ENCODE measurements at regions not wholly inside any gene's neighbourhood (a gene's known extent, or its start where the extent isn't known, plus 50 kb on each side); places are given as distances from the start of the nearest gene placed in this dataset.

GRCh38 chr13:44810061-44810840, 179.0 kb downstream of the NUFIP1 start:
- Histone ChIP-seq H3K27me3 (ENCODE audit: control insufficient read depth, insufficient read depth, low read length) (no peaks in the 10 kb centered on the region), H3K9me3 (ENCODE audit: control insufficient read depth, insufficient read depth, low read depth, low read length) (no peaks in the 10 kb centered on the region), H3K27ac (ENCODE audit: low read length) (no peak overlapping the region), H3K4me3 (ENCODE audit: low read depth in 2 of 2, low read length in 2 of 2) (no peak overlapping the region), H3K36me3 (ENCODE audit: control insufficient read depth, insufficient read depth, low read length) (no peaks in the 10 kb centered on the region), H3K4me1 (ENCODE audit: control insufficient read depth, insufficient read depth, low read length) (no peaks in the 10 kb centered on the region)
- CTCF ChIA-PET = no interaction called here
- in situ Hi-C loops (cut with HindIII; ENCODE audit: low pct_unique_long_range_greater_than_20kb, low sequenced_read_pairs) (no loop called here), intact Hi-C loops (cut with micrococcal nuclease; ENCODE audit: unreplicated experiment) (no loop called here)
- ATAC-seq (no peak), DNase-seq (ENCODE audit: low read depth, low spot score) (no peak)
- POLR2A ChIA-PET = no interaction called here
- TF ChIP-seq CTCF (IDR thresholded peaks at IDR 0.05) (no peak), SIN3A (IDR thresholded peaks at IDR 0.05; ENCODE audit: borderline replicate concordance, insufficient read depth, low read depth, low read length) (no peak), POLR2AphosphoS5 (IDR thresholded peaks at IDR 0.05; ENCODE audit: low read depth, low read length) (no peak), REST (IDR thresholded peaks at IDR 0.05; ENCODE audit: insufficient read depth in 1 of 2, low read depth in 2 of 2, low read length in 1 of 2) (no peak), TCF7L2 (IDR thresholded peaks at IDR 0.05; ENCODE audit: low read depth, low read length) (no peak)
- no TSS peak for BruUV-seq (replicated peaks)

- DNase-seq (ENCODE audit: low read depth, low spot score) = no peak
- no peak for ATAC-seq
- no peak for TF ChIP-seq POLR2AphosphoS5 (IDR thresholded peaks at IDR 0.05; ENCODE audit: low read depth, low read length)
- no peak for TF ChIP-seq SIN3A (IDR thresholded peaks at IDR 0.05; ENCODE audit: borderline replicate concordance, insufficient read depth, low read depth, low read length)
- TF ChIP-seq TCF7L2 (IDR thresholded peaks at IDR 0.05; ENCODE audit: low read depth, low read length) = no peak
- TF ChIP-seq CTCF (IDR thresholded peaks at IDR 0.05) = no peak
- TF ChIP-seq REST (IDR thresholded peaks at IDR 0.05; ENCODE audit: insufficient read depth in 1 of 2, low read depth in 2 of 2, low read length in 1 of 2) = no peak
- no peak overlapping the region for H3K4me3 ChIP-seq (ENCODE audit: low read depth in 2 of 2, low read length in 2 of 2)
- POLR2A ChIA-PET = no interaction called here
- in situ Hi-C loops (cut with HindIII; ENCODE audit: low pct_unique_long_range_greater_than_20kb, low sequenced_read_pairs) (no loop called here), intact Hi-C loops (cut with micrococcal nuclease; ENCODE audit: unreplicated experiment) (no loop called here)
- H3K4me1 ChIP-seq (ENCODE audit: control insufficient read depth, insufficient read depth, low read length) = no peaks in the 10 kb centered on the region
- BruUV-seq (replicated peaks) = no TSS peak
- H3K36me3 ChIP-seq (ENCODE audit: control insufficient read depth, insufficient read depth, low read length) = no peaks in the 10 kb centered on the region
- no peaks in the 10 kb centered on the region for H3K27me3 ChIP-seq (ENCODE audit: control insufficient read depth, insufficient read depth, low read length)
- H3K27ac ChIP-seq (ENCODE audit: low read length) = no peak overlapping the region
- CTCF ChIA-PET = no interaction called here
- H3K9me3 ChIP-seq (ENCODE audit: control insufficient read depth, insufficient read depth, low read depth, low read length) = no peaks in the 10 kb centered on the region
These were observed 180.1 kb downstream of the NUFIP1 start for GRCh38 chr13:44809190-44809589.
